Liver (tissue), 3 donors: ENCODE measurements at regions not wholly inside any gene's neighbourhood (a gene's known extent, or its start where the extent isn't known, plus 50 kb on each side); places are given as distances from the start of the nearest gene placed in this dataset.

Experiments
- EGR1 ChIP-seq, 2 donors: IDR thresholded peaks; 2 replicates each; pipeline ENCODE4 v1.6.1; 2016 to 2018; ENCODE audit warnings: antibody characterized with exemption in 2 of 2, low read depth in 2 of 2
- FOXA1 ChIP-seq: IDR thresholded peaks from 2 replicates; pipeline ENCODE4 v1.6.1; 2016; ENCODE audit warnings: antibody characterized with exemption
- FOXA2 ChIP-seq: IDR thresholded peaks from 2 replicates; pipeline ENCODE4 v1.6.1; 2016; ENCODE audit warnings: antibody characterized with exemption
- GABPA ChIP-seq, 2 donors: IDR thresholded peaks in 1 of 2; conservative IDR thresholded peaks in 1 of 2; 2 replicates each; pipeline ENCODE4 v1.6.1; 2016; ENCODE audit warnings: antibody characterized with exemption in 2 of 2, mild to moderate bottlenecking in 1 of 2, moderate library complexity in 1 of 2
- JUND ChIP-seq, 2 donors: IDR thresholded peaks; 2 replicates each; pipeline ENCODE4 v1.6.1; 2016; ENCODE audit warnings: antibody characterized with exemption in 2 of 2
- NR2F2 ChIP-seq: IDR thresholded peaks from 2 replicates; pipeline ENCODE4 v1.6.1; 2016; ENCODE audit warnings: antibody characterized with exemption
- RAD21 ChIP-seq, 2 donors: IDR thresholded peaks; 2 replicates each; pipeline ENCODE4 v1.6.1; 2016; ENCODE audit warnings: antibody characterized with exemption in 2 of 2, mild to moderate bottlenecking in 2 of 2
- TF ChIP-seq, protein P1 (sequence below): fragments of 150-350 bp; IDR thresholded peaks from 2 replicates; pipeline ENCODE4 v1.5.1; 2017; ENCODE audit warnings: improper control_type of control experiment, low read depth, low read length; ENCODE audit not compliant: missing input control
- TF ChIP-seq, protein P2 (sequence below): IDR thresholded peaks from 2 replicates; pipeline ENCODE4 v1.6.1; 2016; ENCODE audit warnings: antibody characterized with exemption
- TF ChIP-seq, protein P3 (sequence below): IDR thresholded peaks from 2 replicates; pipeline ENCODE4 v1.6.1; 2016; ENCODE audit warnings: antibody characterized with exemption, mild to moderate bottlenecking
- TF ChIP-seq, protein P4 (sequence below): IDR thresholded peaks from 2 replicates; pipeline ENCODE4 v1.6.1; 2016; ENCODE audit warnings: antibody characterized with exemption
- donor health status: healthy.
- donor health status: healthy.

DNA sequence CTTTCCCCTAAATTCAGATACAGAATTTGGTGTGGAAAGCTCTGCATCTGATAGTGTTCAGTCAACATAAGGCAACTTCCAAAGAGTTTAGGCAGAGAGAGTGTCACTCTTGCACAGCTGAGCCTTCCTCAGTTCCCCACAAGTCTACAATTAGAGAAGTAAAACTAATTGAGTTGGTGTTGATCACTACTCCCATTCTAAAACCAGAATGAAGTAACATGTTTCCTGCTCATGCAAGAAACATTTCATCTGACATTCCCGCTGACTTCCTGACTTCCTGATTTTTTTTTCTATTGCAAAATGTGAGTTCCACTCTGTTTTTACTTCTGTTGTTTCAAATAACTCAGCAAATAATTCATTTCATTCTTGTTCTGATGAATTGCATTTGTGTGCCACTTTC, 271.0 kb downstream of the ALG10B start:
- TF ChIP-seq, protein P1, sequence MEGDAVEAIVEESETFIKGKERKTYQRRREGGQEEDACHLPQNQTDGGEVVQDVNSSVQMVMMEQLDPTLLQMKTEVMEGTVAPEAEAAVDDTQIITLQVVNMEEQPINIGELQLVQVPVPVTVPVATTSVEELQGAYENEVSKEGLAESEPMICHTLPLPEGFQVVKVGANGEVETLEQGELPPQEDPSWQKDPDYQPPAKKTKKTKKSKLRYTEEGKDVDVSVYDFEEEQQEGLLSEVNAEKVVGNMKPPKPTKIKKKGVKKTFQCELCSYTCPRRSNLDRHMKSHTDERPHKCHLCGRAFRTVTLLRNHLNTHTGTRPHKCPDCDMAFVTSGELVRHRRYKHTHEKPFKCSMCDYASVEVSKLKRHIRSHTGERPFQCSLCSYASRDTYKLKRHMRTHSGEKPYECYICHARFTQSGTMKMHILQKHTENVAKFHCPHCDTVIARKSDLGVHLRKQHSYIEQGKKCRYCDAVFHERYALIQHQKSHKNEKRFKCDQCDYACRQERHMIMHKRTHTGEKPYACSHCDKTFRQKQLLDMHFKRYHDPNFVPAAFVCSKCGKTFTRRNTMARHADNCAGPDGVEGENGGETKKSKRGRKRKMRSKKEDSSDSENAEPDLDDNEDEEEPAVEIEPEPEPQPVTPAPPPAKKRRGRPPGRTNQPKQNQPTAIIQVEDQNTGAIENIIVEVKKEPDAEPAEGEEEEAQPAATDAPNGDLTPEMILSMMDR = no peak
- no peak for TF ChIP-seq RAD21 (IDR thresholded peaks at IDR 0.05)
- TF ChIP-seq JUND (IDR thresholded peaks at IDR 0.05) = no peak
- TF ChIP-seq, protein P2, sequence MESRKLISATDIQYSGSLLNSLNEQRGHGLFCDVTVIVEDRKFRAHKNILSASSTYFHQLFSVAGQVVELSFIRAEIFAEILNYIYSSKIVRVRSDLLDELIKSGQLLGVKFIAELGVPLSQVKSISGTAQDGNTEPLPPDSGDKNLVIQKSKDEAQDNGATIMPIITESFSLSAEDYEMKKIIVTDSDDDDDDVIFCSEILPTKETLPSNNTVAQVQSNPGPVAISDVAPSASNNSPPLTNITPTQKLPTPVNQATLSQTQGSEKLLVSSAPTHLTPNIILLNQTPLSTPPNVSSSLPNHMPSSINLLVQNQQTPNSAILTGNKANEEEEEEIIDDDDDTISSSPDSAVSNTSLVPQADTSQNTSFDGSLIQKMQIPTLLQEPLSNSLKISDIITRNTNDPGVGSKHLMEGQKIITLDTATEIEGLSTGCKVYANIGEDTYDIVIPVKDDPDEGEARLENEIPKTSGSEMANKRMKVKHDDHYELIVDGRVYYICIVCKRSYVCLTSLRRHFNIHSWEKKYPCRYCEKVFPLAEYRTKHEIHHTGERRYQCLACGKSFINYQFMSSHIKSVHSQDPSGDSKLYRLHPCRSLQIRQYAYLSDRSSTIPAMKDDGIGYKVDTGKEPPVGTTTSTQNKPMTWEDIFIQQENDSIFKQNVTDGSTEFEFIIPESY = no peak
- TF ChIP-seq NR2F2 = no peak
- no peak for TF ChIP-seq GABPA (IDR thresholded peaks at IDR 0.05 in 1 of 2, conservative IDR thresholded peaks at IDR 0.05 in 1 of 2)
- TF ChIP-seq, protein P3, sequence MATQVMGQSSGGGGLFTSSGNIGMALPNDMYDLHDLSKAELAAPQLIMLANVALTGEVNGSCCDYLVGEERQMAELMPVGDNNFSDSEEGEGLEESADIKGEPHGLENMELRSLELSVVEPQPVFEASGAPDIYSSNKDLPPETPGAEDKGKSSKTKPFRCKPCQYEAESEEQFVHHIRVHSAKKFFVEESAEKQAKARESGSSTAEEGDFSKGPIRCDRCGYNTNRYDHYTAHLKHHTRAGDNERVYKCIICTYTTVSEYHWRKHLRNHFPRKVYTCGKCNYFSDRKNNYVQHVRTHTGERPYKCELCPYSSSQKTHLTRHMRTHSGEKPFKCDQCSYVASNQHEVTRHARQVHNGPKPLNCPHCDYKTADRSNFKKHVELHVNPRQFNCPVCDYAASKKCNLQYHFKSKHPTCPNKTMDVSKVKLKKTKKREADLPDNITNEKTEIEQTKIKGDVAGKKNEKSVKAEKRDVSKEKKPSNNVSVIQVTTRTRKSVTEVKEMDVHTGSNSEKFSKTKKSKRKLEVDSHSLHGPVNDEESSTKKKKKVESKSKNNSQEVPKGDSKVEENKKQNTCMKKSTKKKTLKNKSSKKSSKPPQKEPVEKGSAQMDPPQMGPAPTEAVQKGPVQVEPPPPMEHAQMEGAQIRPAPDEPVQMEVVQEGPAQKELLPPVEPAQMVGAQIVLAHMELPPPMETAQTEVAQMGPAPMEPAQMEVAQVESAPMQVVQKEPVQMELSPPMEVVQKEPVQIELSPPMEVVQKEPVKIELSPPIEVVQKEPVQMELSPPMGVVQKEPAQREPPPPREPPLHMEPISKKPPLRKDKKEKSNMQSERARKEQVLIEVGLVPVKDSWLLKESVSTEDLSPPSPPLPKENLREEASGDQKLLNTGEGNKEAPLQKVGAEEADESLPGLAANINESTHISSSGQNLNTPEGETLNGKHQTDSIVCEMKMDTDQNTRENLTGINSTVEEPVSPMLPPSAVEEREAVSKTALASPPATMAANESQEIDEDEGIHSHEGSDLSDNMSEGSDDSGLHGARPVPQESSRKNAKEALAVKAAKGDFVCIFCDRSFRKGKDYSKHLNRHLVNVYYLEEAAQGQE = no peak
- TF ChIP-seq, protein P4, sequence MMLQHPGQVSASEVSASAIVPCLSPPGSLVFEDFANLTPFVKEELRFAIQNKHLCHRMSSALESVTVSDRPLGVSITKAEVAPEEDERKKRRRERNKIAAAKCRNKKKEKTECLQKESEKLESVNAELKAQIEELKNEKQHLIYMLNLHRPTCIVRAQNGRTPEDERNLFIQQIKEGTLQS = no peak
- no peak for TF ChIP-seq EGR1 (IDR thresholded peaks at IDR 0.05; ENCODE audit: low read depth in 2 of 2)
- TF ChIP-seq FOXA2 = no peak
- no peak for TF ChIP-seq FOXA1
